HG02759 (cell line): ENCODE measurements at regions not wholly inside any gene's neighbourhood (a gene's known extent, or its start where the extent isn't known, plus 50 kb on each side); places are given as distances from the start of the nearest gene placed in this dataset.

Experiments
- ATAC-seq: cut with Tn5 transposase; IDR thresholded peaks from one replicate; pipeline ENCODE4 v1.9.1; 2021; ENCODE audit warnings: mild to moderate bottlenecking, moderate library complexity; ENCODE audit not compliant: unreplicated experiment

GRCh38 chr17:79261355-79262072, 186.9 kb downstream of the ENGASE start:
- no peak for ATAC-seq

- no peak for ATAC-seq
These were observed 184.2 kb downstream of the ENGASE start for GRCh38 chr17:79258843-79259242.

DNA sequence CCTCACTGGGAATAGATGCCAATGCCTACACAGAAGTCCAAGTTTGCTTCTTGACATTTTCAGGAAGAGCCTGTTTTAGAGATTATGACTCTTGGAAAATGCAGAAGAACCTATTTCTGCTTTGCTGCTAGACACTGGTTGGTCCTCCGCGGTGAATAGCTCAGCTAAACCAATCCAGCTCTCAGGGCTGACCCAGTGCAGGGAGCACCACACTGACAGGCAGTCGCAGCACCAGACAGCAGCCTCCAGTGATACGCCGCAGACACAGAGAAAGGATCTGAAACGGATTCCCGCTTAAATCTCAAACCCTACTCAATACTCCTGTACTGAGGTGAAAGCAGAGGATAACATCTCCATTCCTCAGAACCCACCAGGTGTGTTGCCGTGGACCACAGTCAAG, 183.4 kb downstream of the ENGASE start:
- ATAC-seq: no peak

- no peak for ATAC-seq
These were observed 181.4 kb downstream of the ENGASE start for GRCh38 chr17:79255926-79256585.

- no peak for ATAC-seq
These were observed 180.8 kb downstream of the ENGASE start for GRCh38 chr17:79255456-79255855.

GRCh38 chr17:79255046-79255445, 180.4 kb downstream of the ENGASE start:
- ATAC-seq: no peak

GRCh38 chr17:79252886-79253285, 178.3 kb downstream of the ENGASE start:
- no peak for ATAC-seq

GRCh38 chr17:79251824-79252223, 177.2 kb downstream of the ENGASE start:
- ATAC-seq: no peak

DNA sequence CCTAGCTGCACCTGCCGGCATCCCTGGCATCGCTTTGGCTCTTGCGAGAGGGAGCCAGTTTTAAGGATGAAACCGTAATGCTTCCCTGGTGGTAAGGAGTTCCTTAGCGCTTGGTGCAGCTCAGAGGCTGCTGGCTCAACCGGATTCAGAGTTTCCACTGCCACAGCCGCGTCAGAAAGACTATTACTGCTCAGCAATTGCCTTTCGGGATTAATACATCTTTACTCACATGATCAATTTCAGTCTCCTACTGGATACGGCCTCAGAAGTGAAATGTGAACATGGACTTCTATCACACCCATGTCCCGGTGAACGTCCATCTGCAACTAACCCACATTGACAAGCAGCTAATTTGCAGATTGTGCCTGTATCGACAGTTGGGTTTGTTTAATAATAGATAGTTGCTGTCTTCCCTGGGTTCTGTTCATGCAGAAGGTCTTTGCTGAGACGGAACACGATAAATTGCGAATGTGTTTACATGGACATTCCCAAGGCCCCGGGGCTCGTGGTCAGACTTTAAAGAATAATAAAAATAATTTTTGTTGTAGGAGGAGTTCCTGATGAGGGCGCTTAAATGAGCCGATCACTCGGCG, 175.4 kb downstream of the ENGASE start:
- no peak for ATAC-seq

DNA sequence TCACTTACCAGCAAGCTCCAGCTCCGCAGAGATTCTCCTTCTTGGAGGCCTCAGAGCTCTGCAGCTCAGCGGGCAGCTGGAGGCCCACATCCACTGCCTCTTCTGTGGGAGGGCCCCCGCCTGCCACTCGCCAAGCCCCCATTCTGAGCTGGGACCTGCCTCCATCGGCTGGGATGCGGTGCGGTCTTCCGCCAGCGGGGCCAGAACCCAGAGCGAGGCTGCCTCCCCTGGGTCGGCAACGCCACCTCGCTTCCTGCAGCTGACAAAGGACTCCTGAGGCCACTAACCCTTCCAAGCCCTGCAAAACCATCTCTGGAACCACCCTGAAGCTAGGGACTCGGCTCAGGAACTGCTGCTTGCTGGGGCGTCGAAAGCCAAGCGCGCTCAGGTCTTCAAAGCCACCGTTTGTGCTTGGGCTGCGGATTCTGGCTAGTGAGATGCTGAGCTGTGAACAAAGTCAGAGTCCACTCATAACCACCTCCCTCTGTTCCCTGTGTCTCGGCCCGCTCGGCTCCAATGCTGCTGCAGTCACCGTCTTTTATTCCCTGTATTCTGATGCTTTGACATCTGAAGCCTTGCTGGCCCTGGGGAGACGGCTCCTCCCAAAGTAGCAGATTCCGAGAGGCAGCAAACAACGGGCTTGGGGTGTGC, 174.3 kb downstream of the ENGASE start:
- no peak for ATAC-seq

DNA sequence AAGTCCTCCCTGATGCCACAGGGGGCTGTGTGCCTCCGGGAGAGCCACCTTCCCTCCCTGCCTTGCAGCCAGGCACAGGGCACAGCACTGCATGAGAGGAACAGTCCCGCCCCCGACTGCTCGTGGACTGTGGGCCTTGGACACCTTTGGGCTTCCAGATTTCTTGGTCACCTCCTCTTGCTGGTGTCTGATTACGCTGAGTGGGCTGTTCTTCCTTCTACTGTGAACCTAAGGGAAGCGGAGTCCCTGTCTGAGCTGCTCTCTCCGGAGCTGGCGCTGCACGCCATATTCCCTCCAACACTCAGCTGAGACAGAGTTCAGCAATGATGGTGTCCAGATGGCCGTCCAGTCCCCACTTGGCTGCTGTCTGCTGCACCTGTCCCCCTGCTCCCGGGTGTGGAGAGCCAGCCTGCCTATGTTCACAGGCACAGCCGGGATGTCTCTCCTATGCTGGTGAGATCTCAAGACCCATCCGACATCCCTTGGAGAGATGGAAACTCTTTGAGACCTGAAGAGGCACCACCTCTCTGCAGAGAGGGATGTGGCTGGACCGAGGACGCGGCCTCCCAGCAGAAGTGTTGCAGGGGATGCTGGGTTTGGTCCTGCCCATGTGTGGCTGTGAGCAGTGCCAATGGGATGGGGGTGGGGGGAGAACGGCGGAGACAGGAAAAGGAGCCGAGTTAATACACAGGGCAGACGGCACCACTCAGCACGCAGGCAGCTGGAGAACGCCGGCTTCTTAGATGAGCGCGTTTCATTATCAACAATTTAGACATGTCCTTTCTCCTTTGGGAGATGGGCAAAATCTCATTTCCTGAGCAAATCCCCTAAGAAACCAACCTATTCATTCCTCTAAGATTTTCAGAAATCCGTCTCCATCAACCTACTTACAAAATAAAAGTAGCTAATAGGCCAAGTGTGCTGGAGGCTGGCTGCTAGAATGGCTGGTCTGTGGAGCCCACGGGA, 171.9 kb downstream of the ENGASE start:
- ATAC-seq: no peak

DNA sequence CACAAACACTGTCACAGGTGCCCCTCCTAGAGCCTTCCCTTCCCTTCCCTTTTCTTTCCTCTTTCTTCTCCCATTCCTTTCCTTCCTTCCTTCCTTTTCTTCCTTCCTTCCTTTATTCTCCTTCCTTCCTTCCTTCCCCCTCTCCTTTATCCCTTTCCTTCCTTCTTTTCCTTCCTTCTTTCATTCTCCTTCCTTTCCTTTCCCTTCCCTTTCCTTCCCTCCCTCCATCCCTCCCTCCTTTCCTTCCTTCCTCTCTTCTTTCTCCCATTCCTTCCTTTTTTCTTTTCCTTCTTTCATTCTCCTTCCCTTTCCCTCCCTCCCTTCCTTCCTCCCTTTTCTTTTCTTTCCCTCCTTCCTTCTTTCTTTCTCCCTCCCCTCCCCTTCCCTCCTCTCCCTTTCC, 170.0 kb downstream of the ENGASE start:
- no peak for ATAC-seq

GRCh38 chr17:79243996-79244395, 169.4 kb downstream of the ENGASE start:
- ATAC-seq: no peak

DNA sequence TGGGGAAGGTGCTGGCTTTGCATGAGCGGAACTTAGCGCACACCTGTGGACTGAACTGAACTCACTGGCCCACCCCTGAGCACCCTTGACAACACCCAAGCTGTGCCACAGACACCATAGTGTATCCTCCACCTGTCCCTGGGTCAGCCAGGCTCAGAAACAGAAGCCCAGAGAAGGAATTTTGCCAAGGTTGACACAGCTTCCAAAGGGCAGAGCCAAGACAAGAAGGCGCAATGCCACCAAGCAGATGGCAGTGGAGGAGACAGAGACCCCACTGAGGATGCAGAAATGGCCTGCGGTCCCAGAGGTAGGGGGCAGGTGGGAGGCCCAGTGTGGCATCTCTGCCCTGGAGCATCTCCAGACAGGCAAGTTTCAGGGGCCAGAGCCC, 169.0 kb downstream of the ENGASE start:
- ATAC-seq: no peak

GRCh38 chr17:79242873-79243602, 168.4 kb downstream of the ENGASE start:
- no peak for ATAC-seq

DNA sequence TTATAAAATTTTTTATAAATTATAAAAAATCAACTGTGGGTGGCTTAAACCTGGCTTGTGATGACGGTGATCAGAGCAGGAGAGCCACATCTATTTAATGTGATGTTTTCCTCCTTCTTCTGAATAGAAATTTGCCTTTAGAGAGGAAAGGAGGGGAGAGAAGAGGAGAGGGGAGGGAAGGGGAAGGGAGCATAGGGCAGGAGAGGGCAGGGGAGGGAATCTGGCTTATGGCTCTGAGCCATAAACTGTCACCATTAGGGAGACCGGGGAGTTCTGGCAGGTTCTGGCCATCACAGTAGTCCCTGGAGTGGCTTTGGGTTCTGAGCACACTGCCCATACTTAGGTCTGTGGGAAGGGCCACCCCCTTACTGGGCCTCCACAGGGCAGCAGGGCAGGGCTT, 167.8 kb downstream of the ENGASE start:
- ATAC-seq: no peak

DNA sequence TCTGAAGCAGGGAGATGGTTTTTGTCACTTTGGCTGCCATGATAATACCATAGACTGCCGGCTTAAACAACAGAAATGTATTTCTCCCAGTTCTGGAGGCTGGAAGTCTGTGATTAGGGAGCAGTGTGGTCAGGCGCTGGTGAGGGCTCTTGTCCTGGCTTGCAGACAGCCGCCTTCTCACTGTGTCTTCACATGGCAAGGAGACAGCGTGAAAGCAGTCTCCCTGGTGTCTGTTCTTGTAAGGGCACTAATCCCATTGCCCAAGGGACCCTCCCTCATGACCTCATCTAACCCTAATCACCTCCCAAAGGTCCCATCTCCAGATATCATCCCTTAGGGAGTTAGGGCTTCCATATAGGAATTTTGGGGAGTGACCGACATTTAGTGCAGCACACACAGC, 167.0 kb downstream of the ENGASE start:
- no peak for ATAC-seq

DNA sequence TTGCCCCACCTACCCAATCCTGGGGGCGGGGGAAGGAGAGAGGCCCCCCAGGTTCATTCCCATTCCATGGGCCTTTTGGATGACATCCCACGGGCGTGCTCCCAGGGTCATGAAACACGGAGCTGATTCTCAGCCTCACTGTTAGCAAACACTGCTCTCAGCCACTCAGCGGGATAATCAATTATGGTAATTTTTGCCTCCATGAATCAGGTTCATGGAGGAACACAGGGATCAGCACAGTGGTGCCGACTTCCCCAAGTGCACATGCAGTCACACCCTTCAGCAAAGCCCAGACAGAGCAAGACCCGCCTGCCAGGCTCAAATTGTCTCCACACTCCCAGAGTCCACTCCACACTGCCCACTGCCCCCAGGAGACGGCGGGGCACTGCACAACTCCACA, 164.6 kb downstream of the ENGASE start:
- no peak for ATAC-seq

DNA sequence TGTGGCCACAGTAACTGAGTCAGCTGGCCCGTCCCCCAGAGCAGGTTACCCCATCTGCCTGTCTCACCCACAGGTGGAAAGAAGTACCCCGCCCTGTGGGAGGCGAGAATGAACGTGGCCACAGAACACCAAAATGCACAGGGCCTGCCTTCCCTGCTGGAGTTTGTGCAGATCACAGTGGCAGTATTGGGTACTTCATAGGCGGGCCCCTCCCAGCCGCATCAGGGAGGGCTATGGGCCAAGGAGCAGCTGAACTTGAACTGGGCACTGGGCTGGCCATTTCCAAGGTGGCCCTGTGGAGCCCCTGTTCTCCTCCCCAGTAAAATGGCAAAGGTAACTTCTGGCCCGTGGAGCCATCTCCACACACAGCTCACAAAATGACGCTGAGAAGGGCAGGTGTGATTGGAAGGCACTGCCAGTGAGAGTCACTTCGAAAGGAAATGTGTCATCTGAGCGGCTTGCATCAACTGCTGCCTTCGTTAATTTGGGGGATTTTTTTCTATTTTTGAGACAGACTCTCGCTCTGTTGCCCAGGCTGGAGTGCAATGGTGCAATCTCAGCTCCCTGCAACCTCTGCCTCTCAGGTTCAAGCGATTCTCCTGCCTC, 162.9 kb downstream of the ENGASE start:
- ATAC-seq: no peak

DNA sequence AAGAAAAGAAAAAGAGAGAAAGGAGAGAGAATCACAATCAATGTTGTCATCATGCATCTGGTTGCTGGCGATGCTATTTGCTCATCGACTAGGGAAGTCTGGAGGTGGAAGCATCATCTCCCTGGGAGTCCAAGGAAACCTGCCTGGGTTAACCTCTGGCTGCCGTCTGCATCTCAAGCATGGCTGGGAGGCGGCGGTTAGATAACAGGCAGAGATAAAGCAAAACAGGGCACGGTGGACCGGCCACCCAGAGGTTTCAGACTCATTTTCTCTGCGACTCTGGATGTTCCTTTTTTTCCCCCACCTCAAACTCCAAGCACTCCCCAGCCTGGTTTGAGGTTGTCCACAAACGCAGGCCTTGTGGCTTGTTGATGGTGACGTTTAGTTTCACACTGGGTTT, 161.2 kb downstream of the ENGASE start:
- no peak for ATAC-seq
